HG02623 (cell line): ENCODE measurements at regions not wholly inside any gene's neighbourhood (a gene's known extent, or its start where the extent isn't known, plus 50 kb on each side); places are given as distances from the start of the nearest gene placed in this dataset.
"Not testable (repeated sequence)": the region's sequence is repeated elsewhere in the genome, so short reads cannot be mapped to it uniquely, and the experiment has no call there.

Experiments used
- ATAC-seq: cut with Tn5 transposase; IDR thresholded peaks from one replicate; pipeline ENCODE4 v1.9.1; 2021; ENCODE audit warnings: moderate library complexity; ENCODE audit not compliant: unreplicated experiment

DNA sequence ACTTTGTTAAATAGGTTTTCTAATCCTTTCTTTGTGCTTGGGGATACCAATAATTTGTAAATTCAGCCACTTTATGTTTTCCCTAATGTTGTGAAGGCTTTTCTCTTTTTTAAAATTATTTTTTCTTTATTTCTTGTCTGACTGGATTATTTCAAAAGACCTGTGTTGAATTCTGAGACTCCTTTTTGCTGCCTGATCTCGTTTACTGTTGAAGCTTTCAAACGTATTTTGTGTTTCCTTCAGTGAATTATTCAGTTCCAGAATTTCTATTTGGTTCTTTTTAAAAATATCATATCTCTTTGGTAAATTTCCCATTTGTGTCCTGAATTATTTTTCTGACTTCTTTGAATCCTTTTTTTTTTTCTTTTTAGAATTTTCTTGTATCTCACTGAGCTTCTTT, 241.6 kb downstream of the LRIG3 start:
- ATAC-seq = no peak

- no peak for ATAC-seq
These were observed 238.6 kb downstream of the LRIG3 start for GRCh38 chr12:58681730-58682129.

DNA sequence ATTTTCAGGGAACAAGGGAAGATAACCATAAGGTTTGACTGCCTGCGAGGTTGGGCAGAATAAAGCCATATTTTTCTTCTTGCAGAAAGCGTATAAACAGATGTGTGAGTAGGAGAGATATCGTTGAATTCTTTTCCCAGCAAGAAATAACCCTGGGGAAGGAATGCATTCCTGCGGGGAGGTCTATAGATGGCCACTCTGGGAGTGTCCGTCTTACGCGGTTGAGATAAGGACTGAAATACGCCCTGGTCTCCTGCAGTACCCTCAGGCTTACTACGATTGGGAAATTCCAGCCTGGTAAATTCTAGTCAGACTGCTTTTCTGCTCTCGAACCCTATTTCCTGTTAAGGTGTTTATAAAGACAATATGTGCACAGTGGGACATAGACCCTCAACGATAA, 225.0 kb downstream of the LRIG3 start:
- ATAC-seq = no peak

DNA sequence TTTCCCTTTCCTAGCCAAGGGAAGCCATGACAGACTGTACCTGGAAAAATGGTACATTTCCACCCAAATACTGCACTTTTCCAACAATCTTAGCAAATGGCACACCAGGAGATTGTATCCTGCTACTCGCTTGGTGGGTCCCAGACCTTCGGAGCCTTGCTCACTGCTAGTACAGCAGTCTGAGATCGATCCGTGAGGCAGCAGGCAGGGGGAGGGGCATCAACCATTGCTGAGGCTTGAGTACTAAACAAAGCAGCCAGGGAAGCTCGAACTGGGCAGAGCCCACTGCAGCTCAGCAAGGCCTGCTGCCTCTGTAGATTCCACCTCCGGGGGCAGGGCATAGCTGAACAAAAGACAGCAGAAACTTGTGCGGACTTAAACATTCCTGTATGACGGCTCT, 218.8 kb downstream of the LRIG3 start:
- ATAC-seq = no peak

DNA sequence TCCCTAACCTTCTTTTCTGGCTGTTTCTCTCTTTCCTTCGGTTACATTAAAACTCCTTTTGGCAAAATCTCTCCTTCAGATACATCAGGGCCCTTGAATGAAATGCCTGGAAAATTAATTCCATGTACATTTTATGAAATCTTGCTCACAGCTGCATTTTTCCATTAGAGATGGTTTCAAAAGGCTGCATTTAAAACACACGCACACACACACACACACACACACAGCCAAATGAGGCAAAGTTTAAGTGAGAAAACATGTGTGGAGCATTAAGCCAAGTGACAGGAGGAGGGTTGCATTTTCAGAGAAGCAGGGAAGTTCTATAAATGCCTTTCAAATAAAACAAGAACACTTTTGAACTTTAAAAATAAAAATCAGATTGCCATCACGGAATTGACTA, 216.4 kb downstream of the LRIG3 start:
- no peak for ATAC-seq

DNA sequence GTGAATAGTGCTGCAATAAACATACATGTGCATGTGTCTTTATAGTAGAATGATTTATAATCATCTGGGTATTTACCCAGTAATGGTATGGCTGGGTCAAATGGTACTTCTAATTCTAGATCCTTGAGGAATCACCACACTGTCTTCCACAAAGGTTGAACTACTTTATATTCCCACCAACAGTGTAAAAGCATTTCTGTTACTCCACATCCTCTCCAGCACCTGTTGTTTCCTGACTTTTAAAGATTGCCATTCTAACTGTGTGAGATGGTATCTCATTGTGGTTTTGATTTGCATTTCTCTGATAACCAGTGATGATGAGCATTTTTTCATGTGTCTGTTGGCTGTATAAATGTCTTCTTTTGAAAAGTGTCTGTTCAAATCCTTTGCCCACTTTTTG, 215.5 kb downstream of the LRIG3 start:
- not testable (repeated sequence) for ATAC-seq

GRCh38 chr12:58710901-58711300, 209.4 kb downstream of the LRIG3 start:
- ATAC-seq = no peak

DNA sequence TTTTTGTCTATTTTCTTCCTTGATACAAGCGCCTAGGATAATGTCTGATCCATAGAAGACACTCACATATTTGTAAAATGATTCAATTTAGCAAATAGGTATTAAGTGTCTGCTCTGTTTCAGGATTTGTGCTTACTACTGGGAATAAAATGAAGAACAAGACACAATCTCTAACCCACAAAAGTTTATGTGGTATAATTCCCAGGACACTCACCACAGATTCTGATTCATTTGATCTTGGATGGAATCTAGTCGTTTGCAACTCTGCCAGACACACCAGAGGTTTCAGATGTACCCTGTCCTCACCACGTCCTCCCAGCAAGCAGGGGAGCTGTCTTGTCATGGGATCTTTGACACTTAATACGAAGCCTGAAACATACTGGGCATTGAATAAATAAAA, 208.3 kb downstream of the LRIG3 start:
- no peak for ATAC-seq

- no peak for ATAC-seq
These were observed 207.3 kb downstream of the LRIG3 start for GRCh38 chr12:58712976-58713375.

DNA sequence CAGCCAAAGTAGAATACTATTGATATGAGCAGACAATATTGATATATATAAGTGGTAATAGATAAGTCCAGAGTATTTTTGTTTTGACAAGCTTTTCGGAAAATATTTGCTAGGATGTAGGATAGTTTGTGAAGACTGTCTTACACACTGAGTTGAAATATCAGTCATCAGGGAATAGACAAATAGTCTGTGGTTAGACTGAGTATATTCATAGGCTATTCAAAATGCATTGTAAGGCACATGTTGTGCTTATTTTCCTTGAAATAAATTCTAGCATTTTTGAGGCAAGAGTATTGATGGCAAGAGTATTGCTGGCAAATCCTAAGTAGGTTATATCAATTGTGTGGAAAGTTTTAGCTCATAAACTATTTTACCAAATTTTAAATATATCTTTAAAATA, 201.1 kb downstream of the LRIG3 start:
- no peak for ATAC-seq

- ATAC-seq = no peak
These were observed 199.9 kb downstream of the LRIG3 start for GRCh38 chr12:58720421-58720820.

GRCh38 chr12:58725400-58726105, 194.8 kb downstream of the LRIG3 start:
- ATAC-seq = no peak

- no peak for ATAC-seq
These were observed 192.8 kb downstream of the LRIG3 start for GRCh38 chr12:58727521-58727920.

GRCh38 chr12:58728397-58728796, 191.9 kb downstream of the LRIG3 start:
- ATAC-seq = no peak

DNA sequence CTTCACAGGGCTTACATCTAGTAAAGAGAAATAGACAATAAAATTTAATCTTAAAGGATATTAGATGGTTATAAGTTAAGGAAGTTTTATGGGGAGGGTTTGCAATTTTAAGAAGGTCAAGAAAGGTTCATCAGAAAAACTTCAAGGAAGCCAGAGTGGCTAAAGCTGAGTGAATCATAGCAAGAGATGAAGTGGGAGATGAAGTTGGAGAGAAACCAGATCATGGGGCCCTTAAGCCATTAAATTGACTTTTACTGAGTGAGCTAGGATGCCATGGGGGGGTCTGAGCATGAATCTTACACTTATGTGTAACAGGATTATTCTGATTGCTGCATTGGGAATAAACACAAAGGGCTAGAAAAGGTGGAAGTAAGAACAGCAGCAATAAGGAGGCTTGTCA, 189.2 kb downstream of the LRIG3 start:
- ATAC-seq = no peak

GRCh38 chr12:58732894-58733293, 187.4 kb downstream of the LRIG3 start:
- ATAC-seq = no peak

DNA sequence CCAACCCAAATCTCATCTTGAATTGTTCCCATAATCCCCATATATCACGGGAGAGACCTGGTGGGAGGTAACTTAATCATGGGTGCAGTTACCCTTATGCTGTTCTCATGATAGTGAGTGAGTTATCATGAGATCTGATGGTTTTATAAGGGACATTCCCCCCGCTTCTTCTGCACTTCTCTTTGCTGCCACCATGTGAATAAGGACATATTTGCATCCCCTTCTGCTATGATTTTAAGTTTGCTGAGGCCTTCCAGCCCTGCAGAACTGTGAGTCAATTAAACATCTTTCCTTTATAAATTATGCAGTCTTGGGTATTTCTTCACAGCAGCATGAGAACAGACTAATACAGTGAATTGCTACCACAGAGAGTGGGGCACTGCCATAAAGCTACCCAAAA, 179.1 kb downstream of the LRIG3 start:
- ATAC-seq = no peak

DNA sequence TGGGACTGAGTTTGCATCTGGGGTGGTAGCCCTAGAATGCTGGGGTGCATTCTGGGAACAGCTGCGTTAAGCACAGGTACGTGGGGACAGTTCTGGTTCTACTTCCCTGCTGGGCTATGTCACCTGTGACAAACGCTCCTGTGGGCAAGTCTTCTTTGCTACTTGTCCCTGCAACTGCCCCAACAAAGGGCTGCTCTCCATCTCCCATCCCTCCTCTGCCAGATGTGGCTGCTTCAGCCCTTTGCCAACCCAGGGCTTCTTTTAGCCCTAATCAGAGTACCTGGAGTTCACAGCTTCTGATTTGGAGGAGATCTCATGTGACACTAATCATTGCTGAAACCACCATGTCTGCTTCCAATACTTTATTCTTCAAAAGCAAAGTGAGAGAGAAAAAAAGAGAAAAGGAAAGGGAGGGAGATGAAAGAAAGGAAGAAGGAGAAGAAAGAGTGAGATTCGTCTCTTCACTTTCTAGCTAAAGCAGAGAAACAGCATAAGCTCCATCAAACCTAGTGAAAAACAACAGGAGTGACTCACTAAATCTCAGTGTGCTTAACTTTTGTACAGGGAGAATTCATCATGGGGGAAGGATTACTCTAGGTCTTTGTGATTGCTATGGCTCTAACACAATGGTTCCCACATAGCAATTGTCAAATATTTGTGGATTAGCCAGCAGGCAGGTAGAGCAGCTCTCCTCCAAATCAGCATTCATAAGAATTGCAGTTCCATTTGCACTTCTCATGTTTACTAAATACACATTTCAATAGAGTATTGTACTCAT, 174.8 kb downstream of the LRIG3 start:
- no peak for ATAC-seq

- ATAC-seq = no peak
These were observed 172.8 kb downstream of the LRIG3 start for GRCh38 chr12:58747533-58747932.

DNA sequence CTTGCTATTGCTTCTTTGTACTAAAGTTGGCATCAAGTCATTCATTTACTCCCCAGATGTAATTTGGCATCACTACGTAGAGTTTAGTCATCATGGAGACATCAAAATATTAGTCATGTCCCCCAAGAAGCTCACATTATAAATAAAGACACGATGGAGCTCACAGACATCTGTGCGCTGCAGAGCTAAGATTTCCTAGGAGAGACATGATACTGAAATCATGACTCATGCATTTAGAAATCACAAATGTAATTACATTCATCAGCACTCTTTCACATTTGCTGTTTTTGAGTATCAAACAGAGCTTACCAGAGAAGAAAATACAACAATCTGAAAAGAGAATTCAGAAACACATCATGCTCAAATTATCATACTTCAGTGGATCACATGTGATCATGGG, 169.8 kb downstream of the LRIG3 start:
- no peak for ATAC-seq

GRCh38 chr12:58757422-58757821, 162.9 kb downstream of the LRIG3 start:
- no peak for ATAC-seq

- not testable (repeated sequence) for ATAC-seq
These were observed 160.6 kb downstream of the LRIG3 start for GRCh38 chr12:58759745-58760144.

GRCh38 chr12:58761308-58761707, 159.0 kb downstream of the LRIG3 start:
- ATAC-seq = no peak
